HG03354 (cell line): ENCODE measurements at regions not wholly inside any gene's neighbourhood (a gene's known extent, or its start where the extent isn't known, plus 50 kb on each side); places are given as distances from the start of the nearest gene placed in this dataset.
"Not testable (repeated sequence)": the region's sequence is repeated elsewhere in the genome, so short reads cannot be mapped to it uniquely, and the experiment has no call there.

Experiments used
- ATAC-seq: cut with Tn5 transposase; IDR thresholded peaks from one replicate; pipeline ENCODE4 v1.9.1; 2021; ENCODE audit warnings: mild to moderate bottlenecking; ENCODE audit not compliant: unreplicated experiment, poor library complexity, severe bottlenecking

- ATAC-seq = not testable (repeated sequence)
Observed at GRCh38 chr2:51774606-51775005, 742.7 kb upstream of the NRXN1 start.

DNA sequence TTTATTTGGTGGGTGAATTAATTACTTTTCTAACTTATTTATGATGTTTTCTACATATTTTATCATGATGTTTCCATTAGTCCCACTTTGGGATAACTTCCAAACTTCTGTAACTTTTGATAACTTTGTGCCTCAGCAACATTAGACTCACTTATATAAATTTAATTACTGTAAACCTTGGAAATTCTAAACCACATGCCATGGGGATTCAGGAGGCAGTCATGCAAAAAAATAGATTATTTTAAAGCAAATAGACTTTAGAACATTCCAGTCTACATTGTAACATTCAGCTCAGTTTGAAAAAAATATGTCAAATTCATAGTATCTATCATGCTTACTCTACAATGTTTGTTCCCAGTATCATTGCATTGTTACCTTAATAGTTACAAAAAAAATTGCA lies 728.5 kb upstream of the NRXN1 start:
- ATAC-seq = no peak

DNA sequence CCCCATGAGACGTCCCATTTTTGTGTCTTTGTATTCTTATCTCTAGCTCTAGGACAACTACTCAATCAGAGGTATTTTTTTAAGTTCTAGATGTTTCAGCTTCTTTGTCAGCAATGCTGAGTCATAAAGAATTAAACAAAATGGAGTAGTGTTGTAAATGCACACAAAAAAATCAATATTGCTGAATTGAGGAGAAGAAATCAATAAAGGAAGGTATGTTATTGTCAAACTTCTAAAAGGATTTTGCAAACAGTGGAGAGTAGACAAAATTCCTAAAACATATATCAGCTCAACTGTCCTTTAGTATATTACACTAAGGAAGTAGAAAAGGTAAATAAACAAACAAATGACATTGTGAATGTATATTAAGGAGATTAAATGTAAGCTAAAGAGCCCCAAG lies 726.1 kb upstream of the NRXN1 start:
- ATAC-seq = no peak

GRCh38 chr2:51734115-51734514 lies 702.2 kb upstream of the NRXN1 start:
- no peak for ATAC-seq

DNA sequence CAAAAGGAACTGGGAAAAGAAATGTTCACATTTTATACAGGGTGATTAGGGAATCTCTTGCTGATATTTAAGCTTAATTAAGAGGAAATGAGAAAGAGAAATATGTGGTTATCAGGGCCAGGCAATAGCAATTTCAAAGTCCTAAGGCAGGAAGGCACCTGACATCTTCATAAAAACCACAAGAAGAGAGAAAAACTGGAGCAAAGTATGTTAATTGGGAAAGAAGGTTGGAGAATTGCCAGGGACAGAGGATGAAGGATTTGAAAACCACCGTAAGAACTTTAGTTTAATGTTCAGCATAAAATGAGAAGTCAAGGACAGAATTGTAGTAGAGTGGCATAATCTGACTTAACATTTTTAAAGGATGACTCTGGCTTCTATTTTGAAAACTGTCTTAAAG lies 691.8 kb upstream of the NRXN1 start:
- ATAC-seq = no peak

GRCh38 chr2:51722311-51722710 lies 690.4 kb upstream of the NRXN1 start:
- no peak for ATAC-seq

DNA sequence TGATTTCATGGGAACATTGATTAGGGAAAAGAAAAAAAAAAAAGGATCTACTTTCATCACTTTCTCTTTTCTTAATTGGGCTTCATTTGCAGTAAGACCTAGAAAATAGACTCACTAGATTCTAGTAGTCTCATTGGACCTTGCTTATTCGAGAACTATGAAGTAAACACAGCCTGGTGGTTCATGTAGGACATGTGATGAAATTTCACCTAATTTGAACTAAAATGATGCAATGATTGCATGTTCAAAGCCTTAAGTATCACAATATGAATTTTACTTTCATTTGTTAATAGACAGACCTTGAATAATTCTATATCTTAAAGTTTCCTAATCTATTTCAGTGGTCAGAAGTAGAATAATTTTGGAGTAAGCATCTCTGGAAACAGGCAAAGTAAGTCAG lies 688.9 kb upstream of the NRXN1 start:
- ATAC-seq = no peak

DNA sequence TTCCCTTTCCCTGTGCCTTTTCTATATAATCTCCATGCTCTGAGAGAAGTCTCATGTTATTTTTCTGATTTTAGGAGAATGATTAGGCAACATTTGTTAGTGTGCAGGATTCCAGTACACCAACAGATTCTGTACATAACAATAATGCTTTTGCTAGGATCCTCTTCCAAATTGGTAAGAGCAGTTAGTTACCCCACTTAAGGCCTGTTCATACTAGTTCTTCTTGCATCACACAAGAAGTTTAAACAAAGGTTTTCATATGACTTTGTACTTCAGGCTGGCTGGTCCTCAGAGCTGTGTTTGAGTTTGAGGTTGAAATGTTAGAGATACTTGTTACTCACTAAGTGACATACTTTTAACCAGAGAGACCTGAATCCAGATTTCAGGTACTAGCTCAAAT lies 686.9 kb upstream of the NRXN1 start:
- no peak for ATAC-seq

DNA sequence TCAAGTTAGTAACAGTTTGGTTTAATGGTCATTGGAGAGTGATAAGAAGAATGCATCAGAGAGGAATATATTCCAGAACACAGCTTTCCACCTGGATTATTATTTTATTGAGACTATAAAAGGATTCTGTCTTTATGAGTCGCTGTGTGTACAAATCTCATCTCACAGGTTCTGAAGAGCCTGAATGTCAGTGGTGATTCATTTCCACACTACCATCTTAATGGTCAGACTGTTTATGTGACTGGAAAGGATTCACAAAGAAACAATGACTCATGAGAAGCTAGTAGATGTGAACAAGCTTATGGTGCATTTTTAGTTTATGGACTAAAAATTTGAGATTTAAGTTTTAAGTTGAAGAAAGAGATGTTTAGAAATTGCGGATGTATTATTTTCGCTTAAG lies 685.4 kb upstream of the NRXN1 start:
- no peak for ATAC-seq

DNA sequence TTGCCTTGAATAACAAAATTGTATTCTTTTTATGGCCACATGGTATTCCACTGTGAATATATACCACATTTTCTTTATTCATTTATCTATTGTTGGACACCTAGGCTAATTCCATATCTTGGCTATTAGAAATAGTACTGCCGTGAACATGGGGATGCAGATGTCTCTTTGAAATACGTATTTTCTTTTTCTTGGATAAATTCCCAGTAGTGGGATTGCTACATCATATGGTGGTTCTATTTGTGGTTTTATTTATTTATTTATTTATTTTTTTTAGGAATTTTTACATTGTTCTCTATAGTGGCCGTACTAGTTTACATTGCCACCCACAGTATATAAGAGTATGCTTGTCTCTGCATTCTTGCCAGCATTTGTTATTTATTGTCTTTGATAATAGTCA lies 679.8 kb upstream of the NRXN1 start:
- ATAC-seq = no peak

- ATAC-seq = no peak
Observed at GRCh38 chr2:51710222-51710621, 678.3 kb upstream of the NRXN1 start.

DNA sequence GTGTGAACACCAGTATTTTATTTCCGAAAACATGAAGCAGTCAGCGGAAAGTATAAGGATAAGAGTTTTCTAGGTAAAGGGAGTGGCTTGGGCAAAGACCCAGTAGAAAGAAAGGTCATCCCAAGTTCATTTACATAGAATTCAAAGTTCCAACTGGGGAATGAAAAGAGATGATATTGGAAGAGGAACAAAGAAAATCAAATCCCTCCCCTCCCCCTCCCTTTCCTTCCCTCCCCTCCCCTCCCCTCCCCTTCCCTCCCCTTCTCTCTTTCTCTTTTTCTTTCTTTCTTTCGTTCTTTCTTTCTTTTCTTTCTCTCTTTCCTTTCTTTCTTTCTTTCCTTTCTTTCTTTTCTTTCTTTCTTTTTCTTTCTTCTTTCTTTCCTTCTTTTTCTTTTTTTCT lies 675.7 kb upstream of the NRXN1 start:
- no peak for ATAC-seq

- no peak for ATAC-seq
Observed at GRCh38 chr2:51706220-51706619, 674.3 kb upstream of the NRXN1 start.

DNA sequence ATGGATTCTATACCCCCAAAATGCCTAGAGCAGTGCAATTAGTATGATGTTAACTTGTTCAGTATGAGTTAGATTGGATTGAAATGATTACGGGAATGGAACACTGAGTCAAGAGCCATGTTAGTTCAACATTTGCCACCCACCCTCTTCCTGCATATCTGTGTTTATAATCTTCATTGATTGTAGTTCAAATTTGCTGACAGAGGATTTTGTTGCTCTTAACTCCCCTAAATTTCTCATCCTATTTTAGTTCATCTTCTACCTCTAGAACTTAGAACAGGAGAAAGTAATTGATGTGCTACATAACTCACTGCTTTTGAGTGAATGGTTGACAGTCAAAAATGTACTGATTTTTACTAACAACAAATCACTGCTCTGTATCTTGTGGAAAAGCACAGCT lies 673.5 kb upstream of the NRXN1 start:
- no peak for ATAC-seq

DNA sequence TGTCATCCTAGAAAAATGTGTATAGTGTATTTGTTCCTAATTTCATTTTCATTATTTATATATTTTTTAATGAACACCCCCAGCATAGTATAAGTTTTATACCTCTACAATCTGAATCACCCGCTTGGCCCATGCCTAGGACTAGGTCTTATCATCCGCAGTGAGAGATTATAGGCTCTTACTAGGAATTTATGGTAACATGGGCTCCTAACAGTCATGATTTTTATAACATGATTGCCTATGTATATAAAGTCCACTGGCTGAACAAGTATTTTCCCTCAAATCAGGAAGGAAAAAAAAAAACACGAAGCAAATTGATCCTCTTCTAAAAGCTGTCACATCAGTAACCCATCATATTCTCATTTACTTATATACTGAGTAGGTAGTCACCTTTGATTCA lies 666.1 kb upstream of the NRXN1 start:
- ATAC-seq = no peak

GRCh38 chr2:51697095-51697494 lies 665.2 kb upstream of the NRXN1 start:
- ATAC-seq = no peak

- no peak for ATAC-seq
Observed at GRCh38 chr2:51695531-51695930, 663.6 kb upstream of the NRXN1 start.

GRCh38 chr2:51693640-51694039 lies 661.7 kb upstream of the NRXN1 start:
- ATAC-seq = no peak

DNA sequence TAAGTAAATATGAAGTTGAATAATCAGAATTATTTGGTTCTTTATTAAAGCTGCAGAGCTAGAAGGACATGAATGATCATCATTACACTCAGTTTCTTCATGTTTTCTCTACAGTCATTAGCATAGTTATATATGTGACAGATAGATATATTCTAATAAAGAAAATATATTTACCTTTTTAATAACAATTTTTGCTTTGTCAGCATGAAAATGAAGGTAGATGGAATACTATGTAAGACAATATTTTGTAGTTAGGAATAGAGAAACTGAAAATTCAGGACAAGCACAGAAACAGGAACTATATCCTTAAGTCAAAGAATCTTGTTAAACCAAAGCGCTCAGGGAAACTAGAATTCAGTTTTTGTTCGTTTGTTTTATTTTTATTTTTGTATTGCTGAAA lies 649.9 kb upstream of the NRXN1 start:
- ATAC-seq = no peak

- no peak for ATAC-seq
Observed at GRCh38 chr2:51673628-51674027, 641.7 kb upstream of the NRXN1 start.

DNA sequence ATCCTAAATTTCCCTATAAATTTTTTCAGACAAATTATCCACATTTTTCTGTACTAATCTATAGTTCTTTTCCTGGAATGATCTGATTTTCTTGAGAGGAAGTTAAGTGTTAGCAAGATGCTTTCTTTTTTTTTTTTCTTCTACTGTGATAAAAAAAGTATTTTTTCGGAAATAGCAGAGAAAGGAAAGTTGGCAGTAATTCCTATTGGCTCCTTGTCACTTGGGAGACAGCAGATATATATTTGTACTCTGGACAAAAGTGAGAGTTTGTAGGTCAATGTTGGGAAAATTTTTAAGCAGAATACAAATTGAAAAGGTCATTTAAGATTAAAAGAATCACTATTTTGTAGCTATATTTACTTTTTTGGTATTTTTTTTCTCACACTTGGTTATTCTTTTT lies 635.7 kb upstream of the NRXN1 start:
- no peak for ATAC-seq

GRCh38 chr2:51662187-51662586 lies 630.3 kb upstream of the NRXN1 start:
- no peak for ATAC-seq

DNA sequence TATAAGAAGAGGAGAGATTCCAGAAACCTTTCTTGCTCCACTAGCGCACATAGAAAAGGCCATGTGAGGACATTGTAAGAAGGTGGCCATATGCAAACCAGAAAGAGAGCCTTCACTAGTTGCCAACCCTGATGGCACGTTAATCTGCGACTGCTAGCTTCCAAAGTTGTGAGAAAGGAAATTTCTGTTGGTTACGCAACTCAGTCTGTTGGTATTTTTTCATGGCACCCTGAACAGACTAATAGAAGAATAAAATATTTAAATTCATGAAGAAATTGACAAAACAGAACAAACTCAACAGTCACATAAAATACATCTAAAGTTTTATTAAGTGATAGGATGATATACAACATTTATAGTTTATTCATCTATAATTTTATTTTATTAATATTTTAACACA lies 625.9 kb upstream of the NRXN1 start:
- ATAC-seq = no peak
